ENCODE measurements at regions not wholly inside any gene's neighbourhood (a gene's known extent, or its start where the extent isn't known, plus 50 kb on each side); places are given as distances from the start of the nearest gene placed in this dataset.

DNA sequence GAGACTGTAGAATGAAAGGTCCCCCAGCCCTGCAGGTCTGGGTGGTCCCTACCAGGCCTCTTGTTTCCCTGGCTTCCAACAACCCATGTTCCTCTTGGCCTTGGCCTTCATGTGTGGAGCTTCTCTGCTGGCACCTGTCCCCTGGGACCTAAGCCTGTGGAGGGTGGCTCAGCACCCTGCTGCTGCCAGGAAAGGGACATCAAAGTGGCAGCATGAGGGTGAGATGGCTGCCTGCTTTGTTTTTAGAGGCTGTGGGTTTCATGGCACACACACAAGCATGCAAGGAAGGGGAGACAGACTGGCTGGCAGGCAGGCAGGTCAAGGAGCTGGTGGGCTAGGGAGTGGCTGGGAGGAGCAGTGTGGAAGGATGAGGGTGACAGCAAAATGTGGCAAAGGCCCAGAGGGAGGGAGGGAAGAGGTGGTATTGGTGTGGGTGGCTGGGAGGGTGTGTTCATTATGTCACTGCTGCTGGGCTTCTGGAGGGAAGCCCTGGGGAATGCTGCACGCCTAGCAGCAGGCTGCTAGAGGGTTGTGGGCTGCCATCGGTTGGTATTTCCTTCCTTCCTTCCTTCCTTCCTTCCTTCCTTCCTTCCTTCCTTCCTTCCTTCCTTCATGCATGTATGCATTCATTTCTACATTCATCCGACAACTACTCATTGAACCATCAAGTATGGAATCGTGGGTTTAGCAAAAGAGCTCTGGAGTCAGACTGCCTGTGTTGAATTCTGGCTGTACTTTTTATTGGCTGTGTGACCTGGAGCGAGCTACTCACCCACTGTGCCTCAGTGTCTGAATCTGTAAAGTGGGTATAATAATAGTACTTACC is 128.7 kb upstream of the PJA1 start:
- TF ChIP-seq, protein P1, sequence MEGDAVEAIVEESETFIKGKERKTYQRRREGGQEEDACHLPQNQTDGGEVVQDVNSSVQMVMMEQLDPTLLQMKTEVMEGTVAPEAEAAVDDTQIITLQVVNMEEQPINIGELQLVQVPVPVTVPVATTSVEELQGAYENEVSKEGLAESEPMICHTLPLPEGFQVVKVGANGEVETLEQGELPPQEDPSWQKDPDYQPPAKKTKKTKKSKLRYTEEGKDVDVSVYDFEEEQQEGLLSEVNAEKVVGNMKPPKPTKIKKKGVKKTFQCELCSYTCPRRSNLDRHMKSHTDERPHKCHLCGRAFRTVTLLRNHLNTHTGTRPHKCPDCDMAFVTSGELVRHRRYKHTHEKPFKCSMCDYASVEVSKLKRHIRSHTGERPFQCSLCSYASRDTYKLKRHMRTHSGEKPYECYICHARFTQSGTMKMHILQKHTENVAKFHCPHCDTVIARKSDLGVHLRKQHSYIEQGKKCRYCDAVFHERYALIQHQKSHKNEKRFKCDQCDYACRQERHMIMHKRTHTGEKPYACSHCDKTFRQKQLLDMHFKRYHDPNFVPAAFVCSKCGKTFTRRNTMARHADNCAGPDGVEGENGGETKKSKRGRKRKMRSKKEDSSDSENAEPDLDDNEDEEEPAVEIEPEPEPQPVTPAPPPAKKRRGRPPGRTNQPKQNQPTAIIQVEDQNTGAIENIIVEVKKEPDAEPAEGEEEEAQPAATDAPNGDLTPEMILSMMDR (IDR thresholded peaks at IDR 0.05 in 8 of 11, conservative IDR thresholded peaks at IDR 0.05 in 3 of 11), result no peak
- TF ChIP-seq POLR2A (IDR thresholded peaks at IDR 0.05) (no peak), POLR2AphosphoS5 (IDR thresholded peaks at IDR 0.05) (no peak)

GRCh38 chrX:69291116-69291515 is 125.9 kb upstream of the PJA1 start:
- Histone ChIP-seq H3K36me3 (no peaks in the 10 kb centered on the region), H3K4me1 (peaks cover 0 to 4% (median 3%) of the 10 kb centered on the region in 6 donors), H3K9me3 (no peaks in the 10 kb centered on the region), H3K27me3 (replicated peaks in 1 of 7) (peaks cover 0 to 33% (median 0%) of the 10 kb centered on the region in 7 donors), H3K27ac (no peak overlapping the region), H3K4me3 (no peak overlapping the region)
- intact Hi-C loops (cut with DNase I; ENCODE audit: low total_unique reads), result no loop called here
- no peak for DNase-seq
- WGBS, 5 donors, result 26 to 83% (median 54%) methylated on average over 2 to 4 of the region's 4 CpGs
- TF ChIP-seq POLR2AphosphoS5 (IDR thresholded peaks at IDR 0.05) (no peak), POLR2A (IDR thresholded peaks at IDR 0.05) (no peak)
- TF ChIP-seq, protein P1 (IDR thresholded peaks at IDR 0.05 in 8 of 11, conservative IDR thresholded peaks at IDR 0.05 in 3 of 11), result no peak

More for the DNA sequence above, 128.7 kb upstream of the PJA1 start:
- H3K4me3 ChIP-seq, result no peak overlapping the region
- H3K4me1 ChIP-seq, result no peaks in the 10 kb centered on the region
- DNase-seq, result no peak
- intact Hi-C loops (cut with DNase I; ENCODE audit: low total_unique reads), result no loop called here
- H3K27ac ChIP-seq, result no peak overlapping the region
- WGBS, 5 donors, result 38 to 67% (median 47%) methylated on average over 4 to 5 of the region's 5 CpGs
- peaks cover 0 to 24% (median 0%) of the 10 kb centered on the region in 7 donors for H3K27me3 ChIP-seq (replicated peaks in 1 of 7)
- no peaks in the 10 kb centered on the region for H3K36me3 ChIP-seq
- H3K9me3 ChIP-seq, result no peaks in the 10 kb centered on the region

GRCh38 chrX:69290292-69290691 is 125.0 kb upstream of the PJA1 start:
- H3K27ac ChIP-seq, result no peak overlapping the region
- TF ChIP-seq, protein P1 (IDR thresholded peaks at IDR 0.05 in 8 of 11, conservative IDR thresholded peaks at IDR 0.05 in 3 of 11), result no peak
- no peak for TF ChIP-seq POLR2AphosphoS5 (IDR thresholded peaks at IDR 0.05)
- no peak for TF ChIP-seq POLR2A (IDR thresholded peaks at IDR 0.05)
- H3K9me3 ChIP-seq, result no peaks in the 10 kb centered on the region
- intact Hi-C loops (cut with DNase I; ENCODE audit: low total_unique reads), result no loop called here
- DNase-seq, result no peak
- peaks cover 0 to 34% (median 0%) of the 10 kb centered on the region in 7 donors for H3K27me3 ChIP-seq (replicated peaks in 1 of 7)
- WGBS, 5 donors, result 74 to 92% (median 87%) methylated on average over 8 of the region's 8 CpGs
- no peaks in the 10 kb centered on the region for H3K36me3 ChIP-seq
- no peak overlapping the region for H3K4me3 ChIP-seq
- peaks cover 0 to 11% (median 5%) of the 10 kb centered on the region in 6 donors for H3K4me1 ChIP-seq

DNA sequence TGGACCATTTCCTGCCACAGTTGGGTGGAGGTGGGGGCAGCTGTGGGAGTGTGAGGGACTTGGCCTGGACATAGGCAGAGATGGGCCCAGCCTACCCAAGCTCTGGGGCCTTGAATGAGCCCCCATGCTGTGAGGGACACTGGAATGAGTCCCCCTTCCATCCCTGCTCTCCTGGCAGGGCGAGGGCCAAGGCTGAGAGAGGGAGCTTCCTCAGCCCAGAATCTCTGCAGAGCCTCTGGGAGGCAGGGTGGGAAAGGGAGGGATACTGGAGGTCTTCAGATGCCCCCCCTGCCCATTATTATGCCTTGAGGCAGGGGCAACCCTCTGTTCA is 124.5 kb upstream of the PJA1 start:
- TF ChIP-seq POLR2AphosphoS5 (IDR thresholded peaks at IDR 0.05) (no peak), POLR2A (IDR thresholded peaks at IDR 0.05) (no peak)
- TF ChIP-seq, protein P1 (IDR thresholded peaks at IDR 0.05 in 8 of 11, conservative IDR thresholded peaks at IDR 0.05 in 3 of 11), result no peak
- H3K36me3 ChIP-seq, result no peaks in the 10 kb centered on the region
- DNase-seq, result no peak
- intact Hi-C loops (cut with DNase I; ENCODE audit: low total_unique reads), result loop anchor here (5.0 kb wide), 1 partner anchor 472 kb away; no protein-coding TSS in a partner anchor
- H3K9me3 ChIP-seq, result no peaks in the 10 kb centered on the region
- 50 to 73% (median 70%) methylated on average over 1 of the region's 1 CpG; no CpG with 5 or more reads in 2 of the 5 donors for WGBS, 5 donors
- H3K27me3 ChIP-seq (replicated peaks in 1 of 7), result peaks cover 0 to 39% (median 0%) of the 10 kb centered on the region in 7 donors
- no peak overlapping the region for H3K4me3 ChIP-seq
- H3K4me1 ChIP-seq, result peaks cover 0 to 11% (median 5%) of the 10 kb centered on the region in 6 donors
- no peak overlapping the region for H3K27ac ChIP-seq
